ENCODE measurements at regions not wholly inside any gene's neighbourhood (a gene's known extent, or its start where the extent isn't known, plus 50 kb on each side); places are given as distances from the start of the nearest gene placed in this dataset.

- TF ChIP-seq ZNF561 (tag by site-specific recombination; IDR thresholded peaks at IDR 0.05; ENCODE audit: borderline replicate concordance) (no peak), ZNF501 (tag by site-specific recombination; IDR thresholded peaks at IDR 0.05) (no peak), ZNF416 (tag by site-specific recombination; IDR thresholded peaks at IDR 0.05) (no peak), SP2 (tag by site-specific recombination; IDR thresholded peaks at IDR 0.05) (no peak), ZBTB6 (tag by site-specific recombination; IDR thresholded peaks at IDR 0.05) (no peak)
- TF ChIP-seq, protein P1, sequence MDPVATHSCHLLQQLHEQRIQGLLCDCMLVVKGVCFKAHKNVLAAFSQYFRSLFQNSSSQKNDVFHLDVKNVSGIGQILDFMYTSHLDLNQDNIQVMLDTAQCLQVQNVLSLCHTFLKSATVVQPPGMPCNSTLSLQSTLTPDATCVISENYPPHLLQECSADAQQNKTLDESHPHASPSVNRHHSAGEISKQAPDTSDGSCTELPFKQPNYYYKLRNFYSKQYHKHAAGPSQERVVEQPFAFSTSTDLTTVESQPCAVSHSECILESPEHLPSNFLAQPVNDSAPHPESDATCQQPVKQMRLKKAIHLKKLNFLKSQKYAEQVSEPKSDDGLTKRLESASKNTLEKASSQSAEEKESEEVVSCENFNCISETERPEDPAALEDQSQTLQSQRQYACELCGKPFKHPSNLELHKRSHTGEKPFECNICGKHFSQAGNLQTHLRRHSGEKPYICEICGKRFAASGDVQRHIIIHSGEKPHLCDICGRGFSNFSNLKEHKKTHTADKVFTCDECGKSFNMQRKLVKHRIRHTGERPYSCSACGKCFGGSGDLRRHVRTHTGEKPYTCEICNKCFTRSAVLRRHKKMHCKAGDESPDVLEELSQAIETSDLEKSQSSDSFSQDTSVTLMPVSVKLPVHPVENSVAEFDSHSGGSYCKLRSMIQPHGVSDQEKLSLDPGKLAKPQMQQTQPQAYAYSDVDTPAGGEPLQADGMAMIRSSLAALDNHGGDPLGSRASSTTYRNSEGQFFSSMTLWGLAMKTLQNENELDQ (tag by site-specific recombination; IDR thresholded peaks at IDR 0.05; ENCODE audit: low read depth): no peak
- TF ChIP-seq, protein P2, sequence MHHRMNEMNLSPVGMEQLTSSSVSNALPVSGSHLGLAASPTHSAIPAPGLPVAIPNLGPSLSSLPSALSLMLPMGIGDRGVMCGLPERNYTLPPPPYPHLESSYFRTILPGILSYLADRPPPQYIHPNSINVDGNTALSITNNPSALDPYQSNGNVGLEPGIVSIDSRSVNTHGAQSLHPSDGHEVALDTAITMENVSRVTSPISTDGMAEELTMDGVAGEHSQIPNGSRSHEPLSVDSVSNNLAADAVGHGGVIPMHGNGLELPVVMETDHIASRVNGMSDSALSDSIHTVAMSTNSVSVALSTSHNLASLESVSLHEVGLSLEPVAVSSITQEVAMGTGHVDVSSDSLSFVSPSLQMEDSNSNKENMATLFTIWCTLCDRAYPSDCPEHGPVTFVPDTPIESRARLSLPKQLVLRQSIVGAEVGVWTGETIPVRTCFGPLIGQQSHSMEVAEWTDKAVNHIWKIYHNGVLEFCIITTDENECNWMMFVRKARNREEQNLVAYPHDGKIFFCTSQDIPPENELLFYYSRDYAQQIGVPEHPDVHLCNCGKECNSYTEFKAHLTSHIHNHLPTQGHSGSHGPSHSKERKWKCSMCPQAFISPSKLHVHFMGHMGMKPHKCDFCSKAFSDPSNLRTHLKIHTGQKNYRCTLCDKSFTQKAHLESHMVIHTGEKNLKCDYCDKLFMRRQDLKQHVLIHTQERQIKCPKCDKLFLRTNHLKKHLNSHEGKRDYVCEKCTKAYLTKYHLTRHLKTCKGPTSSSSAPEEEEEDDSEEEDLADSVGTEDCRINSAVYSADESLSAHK (tag by site-specific recombination; IDR thresholded peaks at IDR 0.05): no peak
Observed at GRCh38 chr9:13941714-13942113, 372.2 kb downstream of the NFIB start (continued).

DNA sequence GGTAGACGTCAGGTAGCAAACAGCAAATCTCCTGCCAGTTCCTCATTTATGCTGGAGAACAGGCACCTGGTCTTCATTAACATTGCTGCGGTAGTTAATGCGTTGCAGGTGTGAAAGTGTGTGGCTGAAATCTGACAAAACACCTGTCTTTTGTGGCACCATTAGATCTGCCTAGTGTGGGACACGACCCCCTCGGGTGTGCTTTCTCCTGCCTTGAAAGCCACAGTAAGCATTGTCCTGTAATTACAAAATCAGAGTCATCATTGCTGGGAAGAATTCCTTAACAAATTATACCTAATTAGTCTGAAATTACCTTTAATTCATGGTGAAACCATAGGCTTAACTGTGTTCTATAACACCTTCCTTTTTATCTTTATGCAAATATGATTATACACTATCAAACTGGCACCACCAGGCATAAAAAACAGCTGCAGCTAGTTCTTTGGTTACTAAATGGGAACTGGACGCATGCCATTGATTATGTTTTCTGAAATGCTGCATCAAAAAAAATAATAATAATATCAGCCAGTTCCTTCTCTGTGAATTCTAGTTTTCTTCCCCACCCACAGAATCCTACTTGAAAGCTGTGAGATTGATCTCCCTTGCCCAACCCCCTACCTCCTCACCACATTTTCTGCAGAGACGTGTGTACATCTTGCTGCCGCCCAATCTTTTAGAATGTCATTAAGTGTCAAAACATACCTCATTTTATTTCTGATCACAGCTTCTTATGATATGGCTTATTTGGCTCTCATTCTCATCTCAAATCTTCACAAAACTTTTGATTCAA is 374.0 kb downstream of the NFIB start:
- Histone ChIP-seq H3K36me3 (ENCODE audit: control insufficient read depth in 2 of 2, insufficient read depth in 1 of 2, low read length in 2 of 2) (no peaks in the 10 kb centered on the region), H3K4me3 (ENCODE audit: low read depth, low read length) (no peak overlapping the region), H3K4me1 (ENCODE audit: control insufficient read depth, insufficient read depth, low read length) (no peaks in the 10 kb centered on the region; the same call in 1 of the 2 replicates), H3K9me3 (ENCODE audit: control insufficient read depth, insufficient read depth, low read depth, low read length) (no peaks in the 10 kb centered on the region), H3K27ac (ENCODE audit: extremely low read depth, low read depth, low read length) (no peak overlapping the region)
- POLR2A ChIA-PET: no interaction called here
- TF ChIP-seq ZNF146 (tag by site-specific recombination; IDR thresholded peaks at IDR 0.05) (no peak), ZSCAN16 (tag by site-specific recombination; IDR thresholded peaks at IDR 0.05) (no peak), ZNF354C (tag by site-specific recombination; IDR thresholded peaks at IDR 0.05; ENCODE audit: borderline replicate concordance, low read depth) (no peak), ZXDB (tag by site-specific recombination; IDR thresholded peaks at IDR 0.05) (no peak), ZNF221 (tag by site-specific recombination; IDR thresholded peaks at IDR 0.05; ENCODE audit: borderline replicate concordance) (no peak), ZNF768 (tag by site-specific recombination; IDR thresholded peaks at IDR 0.05) (no peak), ZNF48 (tag by site-specific recombination; IDR thresholded peaks at IDR 0.05) (no peak), ZNF791 (tag by site-specific recombination; IDR thresholded peaks at IDR 0.05) (no peak), ZNF138 (tag by site-specific recombination; IDR thresholded peaks at IDR 0.05; ENCODE audit: borderline replicate concordance) (no peak), YY2 (tag by site-specific recombination; IDR thresholded peaks at IDR 0.05) (no peak), ZEB2 (tag by site-specific recombination; IDR thresholded peaks at IDR 0.05) (no peak), ZNF677 (tag by site-specific recombination; IDR thresholded peaks at IDR 0.05) (no peak), SETDB1 (IDR thresholded peaks at IDR 0.05; ENCODE audit: insufficient read length, low read length) (no peak), ZFP41 (tag by site-specific recombination; IDR thresholded peaks at IDR 0.05; ENCODE audit: borderline replicate concordance) (no peak)
- TF ChIP-seq, protein P3, sequence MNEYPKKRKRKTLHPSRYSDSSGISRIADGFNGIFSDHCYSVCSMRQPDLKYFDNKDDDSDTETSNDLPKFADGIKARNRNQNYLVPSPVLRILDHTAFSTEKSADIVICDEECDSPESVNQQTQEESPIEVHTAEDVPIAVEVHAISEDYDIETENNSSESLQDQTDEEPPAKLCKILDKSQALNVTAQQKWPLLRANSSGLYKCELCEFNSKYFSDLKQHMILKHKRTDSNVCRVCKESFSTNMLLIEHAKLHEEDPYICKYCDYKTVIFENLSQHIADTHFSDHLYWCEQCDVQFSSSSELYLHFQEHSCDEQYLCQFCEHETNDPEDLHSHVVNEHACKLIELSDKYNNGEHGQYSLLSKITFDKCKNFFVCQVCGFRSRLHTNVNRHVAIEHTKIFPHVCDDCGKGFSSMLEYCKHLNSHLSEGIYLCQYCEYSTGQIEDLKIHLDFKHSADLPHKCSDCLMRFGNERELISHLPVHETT (tag by site-specific recombination; IDR thresholded peaks at IDR 0.05): no peak
- CTCF ChIA-PET: no interaction called here

Data from HEK293 (cell line).